NCI-H774 (cell line): ENCODE measurements at regions not wholly inside any gene's neighbourhood (a gene's known extent, or its start where the extent isn't known, plus 50 kb on each side); places are given as distances from the start of the nearest gene placed in this dataset.

Source experiments
- DNase-seq: peaks from one replicate; lab custom pipeline; 2025; lab: John Stamatoyannopoulos, UW

DNA sequence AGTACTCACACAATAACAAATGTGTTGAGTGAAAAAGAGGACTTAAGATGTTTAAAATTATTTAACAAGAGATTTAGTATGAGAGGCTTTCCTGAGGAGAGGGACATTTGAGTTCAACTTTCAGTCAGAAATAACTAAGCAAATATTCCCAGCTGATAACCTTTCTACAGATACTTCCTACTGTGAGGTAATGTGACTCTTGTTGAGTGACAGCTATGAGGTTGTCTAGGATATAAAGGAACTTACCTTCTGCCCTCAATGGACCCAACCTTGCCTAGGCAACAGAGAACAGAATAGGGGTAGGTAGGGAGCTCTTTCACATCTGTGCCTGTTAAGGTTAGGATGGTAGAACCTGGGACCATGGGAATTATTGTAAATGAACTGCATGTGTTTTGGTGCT is 54.7 kb downstream of the GLUD2 start:
- DNase-seq, result no peak

- DNase-seq, result no peak
Observed at GRCh38 chrX:121103381-121103780, 56.0 kb downstream of the GLUD2 start.

- DNase-seq, result no peak
Observed at GRCh38 chrX:121106484-121107235, 59.2 kb downstream of the GLUD2 start.

DNA sequence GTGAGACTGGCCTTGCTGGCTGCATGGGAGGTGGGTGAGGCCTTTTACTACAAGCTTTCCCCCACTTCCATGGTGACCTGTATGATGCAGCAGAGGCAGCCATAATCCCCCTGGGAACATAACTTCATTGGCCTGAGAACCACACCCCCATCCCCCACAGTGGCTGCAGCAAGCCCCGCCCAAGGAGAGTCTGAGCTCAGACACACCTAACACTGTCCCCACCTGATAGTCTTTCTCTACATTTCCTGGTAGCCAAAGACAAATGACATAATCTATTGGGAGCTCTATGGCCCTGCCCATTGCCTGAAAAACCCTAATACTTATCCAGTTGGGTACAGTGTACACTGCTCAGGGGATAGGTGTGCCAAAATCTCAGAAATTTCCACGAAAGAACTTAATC is 62.6 kb downstream of the GLUD2 start:
- no peak for DNase-seq

DNA sequence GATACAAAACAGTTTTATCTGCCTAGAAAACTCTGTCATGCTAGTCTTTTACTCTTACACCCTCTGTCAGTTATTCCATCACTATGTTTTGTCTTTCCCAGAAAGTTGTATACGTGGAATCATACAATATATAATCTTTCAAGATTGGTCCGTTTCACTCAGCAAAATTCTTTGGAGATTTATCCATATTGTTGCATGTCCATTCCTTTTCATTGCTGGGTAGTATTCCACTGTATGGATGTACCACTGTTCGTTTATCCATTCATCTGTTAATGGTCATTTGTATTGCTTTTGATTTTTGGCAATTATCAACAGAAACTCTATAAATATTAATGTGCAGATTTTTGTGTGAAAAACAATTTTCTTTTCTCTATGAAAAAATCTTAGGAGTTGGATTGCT is 63.1 kb downstream of the GLUD2 start:
- DNase-seq, result no peak

DNA sequence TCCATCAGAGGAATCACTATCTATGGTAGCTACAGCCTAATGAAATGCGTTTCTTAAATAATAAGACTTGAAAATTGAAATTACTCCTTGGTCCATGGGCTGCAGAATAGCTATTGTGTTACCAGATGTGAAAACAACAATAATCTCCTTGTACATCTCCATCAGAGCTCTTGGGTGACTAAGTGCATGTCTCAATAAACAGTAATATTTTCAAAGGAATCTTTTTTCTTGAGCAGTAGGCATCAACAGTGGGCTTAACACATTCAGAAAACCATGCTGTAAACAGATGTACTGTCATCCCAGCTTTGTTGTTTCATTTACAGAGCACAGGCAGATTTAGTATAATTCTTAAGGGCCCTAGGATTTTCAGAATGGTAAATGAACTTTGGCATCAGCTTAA is 67.3 kb downstream of the GLUD2 start:
- DNase-seq, result no peak

DNA sequence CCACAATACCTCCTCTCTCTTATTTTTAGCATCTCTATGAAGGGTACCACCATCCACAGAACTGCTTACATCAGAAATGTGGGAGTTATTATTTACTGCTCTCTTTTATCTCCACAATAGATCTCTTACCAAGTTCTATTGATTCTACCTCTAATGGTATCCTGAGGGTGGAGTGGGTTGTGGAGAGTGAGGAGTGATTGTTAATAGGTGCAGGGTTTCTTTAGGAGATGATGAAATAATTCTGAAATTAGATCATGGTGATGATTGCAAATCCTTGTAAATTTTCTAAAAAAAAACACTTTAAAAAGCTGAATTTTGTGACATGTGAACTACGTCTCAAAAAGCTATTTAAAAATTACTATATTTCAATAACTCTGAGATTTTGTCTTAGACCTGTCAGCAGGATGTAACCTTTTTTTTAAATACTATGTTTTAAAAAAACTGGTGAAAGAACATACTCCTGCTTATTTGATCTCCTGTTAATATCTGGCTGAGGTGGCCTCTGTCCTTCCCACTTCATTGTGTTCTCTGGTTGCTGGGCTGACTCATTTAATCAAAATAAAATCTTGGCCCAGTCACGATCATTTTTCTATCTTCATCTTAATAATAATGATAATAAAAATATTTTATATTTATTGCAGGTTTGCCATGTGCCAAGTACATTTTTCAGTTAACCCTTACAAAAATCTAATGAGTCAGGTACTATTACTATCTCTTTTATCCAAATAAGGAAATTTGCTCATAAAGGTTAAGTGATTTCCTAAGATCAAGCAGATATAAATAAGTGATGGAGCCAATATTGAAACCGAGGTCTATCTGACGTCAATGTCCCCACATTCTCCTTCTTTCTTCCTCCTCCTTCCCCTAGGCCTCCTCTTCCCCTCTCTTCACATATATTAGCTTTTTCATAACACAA is 73.5 kb downstream of the GLUD2 start:
- DNase-seq, result no peak

DNA sequence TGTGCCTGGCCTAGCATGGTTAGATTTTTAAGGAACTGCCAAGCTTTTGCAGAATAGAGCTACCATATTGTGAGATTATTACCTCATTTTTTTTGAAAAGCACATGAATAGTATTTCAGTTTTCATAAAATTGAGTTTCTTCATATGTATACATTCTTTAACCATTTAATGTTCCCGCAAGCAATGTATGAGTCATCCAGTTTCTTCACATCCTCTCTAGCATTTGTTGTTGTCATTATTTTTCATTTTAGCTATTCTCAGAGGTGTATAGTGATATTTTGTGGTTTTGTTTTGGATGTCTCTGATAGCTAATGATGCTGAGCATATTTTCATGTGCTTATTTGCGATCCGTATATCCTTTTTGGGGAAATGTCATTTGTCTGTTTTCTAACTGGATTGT is 74.9 kb downstream of the GLUD2 start:
- DNase-seq, result no peak

DNA sequence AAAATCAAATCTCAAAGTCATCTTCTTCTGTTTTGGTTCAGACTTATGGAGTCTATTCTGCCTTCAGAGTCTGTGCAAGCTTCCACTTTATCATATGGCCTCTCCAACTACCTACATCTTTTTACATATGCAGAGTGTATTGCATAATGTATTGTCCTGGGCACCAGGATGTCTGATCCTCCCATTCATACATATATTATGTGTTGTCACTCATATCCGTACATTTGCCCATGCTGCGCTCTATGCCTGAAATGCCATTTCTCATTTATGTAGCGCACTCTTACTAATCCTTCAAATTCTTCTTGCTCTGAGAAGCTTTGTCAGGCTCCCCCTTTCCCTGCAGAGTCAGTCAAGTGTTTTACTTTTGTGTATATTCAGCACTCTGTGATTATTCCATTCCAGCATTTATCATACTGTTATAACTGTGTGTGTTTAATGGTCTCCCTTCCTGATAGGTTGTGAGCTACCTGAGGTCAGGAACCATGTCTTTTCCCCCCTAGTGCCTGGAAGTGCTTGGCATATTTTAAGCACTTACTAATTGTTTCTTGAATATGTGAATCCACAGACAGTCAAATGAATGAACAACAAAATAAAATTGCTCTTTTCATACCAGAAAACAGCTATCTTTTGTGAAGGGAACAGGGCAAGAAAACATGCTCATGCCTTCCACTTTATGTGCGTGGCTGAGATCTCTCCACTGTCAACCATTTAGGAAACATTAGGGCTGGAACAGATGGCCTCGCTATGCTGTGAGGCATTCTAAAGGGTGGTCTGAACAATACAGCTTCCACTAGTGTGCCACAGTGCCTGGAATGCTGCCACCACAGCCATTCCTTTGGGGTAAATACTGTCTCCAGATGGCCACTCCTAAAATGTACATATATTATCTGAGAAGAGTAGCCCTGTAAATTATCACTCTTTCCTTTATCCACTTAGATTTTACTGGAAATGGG is 81.8 kb downstream of the GLUD2 start:
- DNase-seq, result no peak

GRCh38 chrX:121132675-121133074 is 85.3 kb downstream of the GLUD2 start:
- DNase-seq, result no peak

DNA sequence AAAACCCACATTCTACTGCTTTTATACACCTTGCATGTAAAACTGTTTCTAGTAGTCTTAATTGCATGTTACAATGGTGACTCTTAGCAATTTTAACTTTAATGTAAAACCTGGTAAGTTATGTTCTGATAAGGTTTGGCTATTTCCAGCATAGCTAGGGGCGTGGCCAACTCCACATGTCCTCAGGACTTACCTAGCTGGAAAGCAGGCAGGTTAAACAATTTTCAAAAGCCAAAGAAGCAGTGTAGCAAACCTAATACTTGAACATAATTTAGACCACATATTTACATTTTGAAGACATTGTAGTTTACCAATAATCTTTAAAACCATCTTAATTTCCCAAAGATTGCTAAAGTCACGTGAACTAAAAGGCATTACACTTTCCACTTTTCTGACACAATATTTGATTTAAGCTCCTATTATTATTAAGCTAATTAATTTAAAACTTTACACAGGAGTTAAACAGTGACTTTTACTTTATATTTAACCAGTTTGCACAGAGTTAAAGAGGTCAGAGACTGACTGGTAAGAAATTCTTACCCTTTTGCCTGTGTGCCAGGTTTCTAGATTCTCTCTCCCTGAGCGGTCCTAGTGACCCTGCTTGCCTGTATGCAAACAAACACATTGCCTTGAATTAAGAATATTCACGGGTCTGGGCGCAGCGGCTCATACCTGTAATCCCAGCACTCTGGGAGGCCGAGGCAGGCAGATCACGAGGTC is 88.2 kb downstream of the GLUD2 start:
- no peak for DNase-seq

DNA sequence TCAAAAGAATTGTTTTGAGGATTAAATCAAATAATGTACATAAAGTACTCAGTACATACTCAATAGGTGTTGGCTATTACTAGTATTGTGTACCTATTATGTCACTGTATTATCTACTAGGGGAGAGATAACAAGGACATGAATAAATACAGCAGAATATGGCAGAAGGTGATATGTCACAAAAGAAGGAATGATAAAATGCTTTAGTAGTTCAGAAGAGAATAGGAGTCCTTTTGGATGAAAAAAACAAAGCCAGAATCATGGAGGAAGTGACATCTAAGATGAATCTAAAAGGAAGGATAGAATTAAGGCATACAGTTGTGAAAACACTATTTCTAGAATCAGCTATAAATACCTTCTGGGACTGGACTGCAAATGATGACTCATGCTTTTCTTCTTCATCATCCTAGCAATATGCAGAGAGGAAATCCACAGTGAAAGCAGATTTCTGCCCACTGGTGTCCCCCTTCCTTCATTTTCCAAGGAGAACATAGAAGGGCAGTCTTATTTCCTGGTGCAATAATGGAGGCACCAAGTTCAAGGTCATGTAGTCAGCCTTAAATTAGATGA is 98.7 kb downstream of the GLUD2 start:
- no peak for DNase-seq

- no peak for DNase-seq
Observed at GRCh38 chrX:121150217-121150616, 102.8 kb downstream of the GLUD2 start.

- no peak for DNase-seq
Observed at GRCh38 chrX:121151293-121151692, 103.9 kb downstream of the GLUD2 start.

DNA sequence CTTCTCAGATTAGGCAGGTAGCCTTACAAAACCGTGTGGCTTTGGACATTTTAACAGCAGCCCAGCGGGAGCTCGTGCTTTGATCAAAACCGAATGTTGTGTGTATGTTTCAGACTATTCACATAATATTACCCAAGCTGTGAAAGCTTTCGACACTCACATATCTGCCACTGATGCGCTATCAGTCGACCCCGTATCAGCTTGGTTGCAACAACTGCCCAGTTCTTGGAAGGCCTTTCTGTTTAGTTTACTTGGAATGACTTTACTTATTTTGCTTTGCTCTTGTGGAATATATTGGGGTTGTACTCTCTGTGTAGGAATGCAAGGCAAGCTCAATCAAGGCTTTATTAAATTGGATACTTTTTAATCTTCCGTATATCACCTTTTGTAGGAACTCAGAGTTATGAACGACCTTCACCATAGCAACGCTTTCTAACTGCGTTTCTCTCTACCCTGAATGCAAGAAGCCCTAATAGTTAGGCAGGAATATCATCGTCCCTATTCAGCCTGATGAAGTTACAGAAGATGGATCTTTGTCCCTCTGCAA is 107.5 kb downstream of the GLUD2 start:
- no peak for DNase-seq

GRCh38 chrX:121160987-121161386 is 113.6 kb downstream of the GLUD2 start:
- no peak for DNase-seq

DNA sequence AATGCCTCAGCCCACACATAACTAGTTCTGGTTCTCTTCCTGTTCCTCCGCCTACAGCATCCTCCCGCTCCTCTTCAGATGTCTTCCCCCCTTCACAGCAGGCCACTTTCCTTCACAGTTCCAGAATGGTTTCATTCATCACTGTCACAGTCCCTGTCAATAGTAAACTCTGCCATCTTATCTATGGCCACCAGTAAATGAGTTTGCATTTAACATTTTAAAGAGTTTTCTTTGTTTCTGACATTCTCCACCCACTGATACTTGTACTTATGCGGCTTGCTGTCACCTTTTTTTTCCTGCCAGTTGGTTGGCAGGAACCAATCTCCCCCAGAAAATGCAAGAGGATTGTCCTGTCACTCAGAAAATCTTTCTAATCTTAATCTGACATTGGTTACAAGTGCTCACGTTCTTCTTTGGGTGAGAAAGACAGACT is 114.1 kb downstream of the GLUD2 start:
- DNase-seq, result no peak

DNA sequence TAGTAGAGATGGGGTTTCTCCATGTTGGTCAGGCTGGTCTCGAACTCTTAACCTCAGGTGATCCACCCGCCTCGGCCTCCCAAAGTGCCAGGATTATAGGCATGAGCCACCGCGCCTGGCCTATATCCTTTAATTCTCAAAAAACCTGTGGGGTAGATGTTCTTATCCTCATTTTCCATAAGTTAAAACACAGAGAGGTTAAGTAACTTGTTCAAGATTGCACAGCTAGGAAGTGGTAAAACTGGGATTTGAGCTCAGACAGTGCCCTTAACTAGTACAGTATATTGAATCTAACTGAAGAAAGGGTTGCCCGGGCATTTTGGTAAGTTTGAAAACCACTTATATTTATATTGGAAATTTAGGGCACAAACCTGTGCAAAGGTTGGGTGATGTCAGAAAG is 116.0 kb downstream of the GLUD2 start:
- no peak for DNase-seq

- no peak for DNase-seq
Observed at GRCh38 chrX:121165930-121166359, 118.5 kb downstream of the GLUD2 start.

DNA sequence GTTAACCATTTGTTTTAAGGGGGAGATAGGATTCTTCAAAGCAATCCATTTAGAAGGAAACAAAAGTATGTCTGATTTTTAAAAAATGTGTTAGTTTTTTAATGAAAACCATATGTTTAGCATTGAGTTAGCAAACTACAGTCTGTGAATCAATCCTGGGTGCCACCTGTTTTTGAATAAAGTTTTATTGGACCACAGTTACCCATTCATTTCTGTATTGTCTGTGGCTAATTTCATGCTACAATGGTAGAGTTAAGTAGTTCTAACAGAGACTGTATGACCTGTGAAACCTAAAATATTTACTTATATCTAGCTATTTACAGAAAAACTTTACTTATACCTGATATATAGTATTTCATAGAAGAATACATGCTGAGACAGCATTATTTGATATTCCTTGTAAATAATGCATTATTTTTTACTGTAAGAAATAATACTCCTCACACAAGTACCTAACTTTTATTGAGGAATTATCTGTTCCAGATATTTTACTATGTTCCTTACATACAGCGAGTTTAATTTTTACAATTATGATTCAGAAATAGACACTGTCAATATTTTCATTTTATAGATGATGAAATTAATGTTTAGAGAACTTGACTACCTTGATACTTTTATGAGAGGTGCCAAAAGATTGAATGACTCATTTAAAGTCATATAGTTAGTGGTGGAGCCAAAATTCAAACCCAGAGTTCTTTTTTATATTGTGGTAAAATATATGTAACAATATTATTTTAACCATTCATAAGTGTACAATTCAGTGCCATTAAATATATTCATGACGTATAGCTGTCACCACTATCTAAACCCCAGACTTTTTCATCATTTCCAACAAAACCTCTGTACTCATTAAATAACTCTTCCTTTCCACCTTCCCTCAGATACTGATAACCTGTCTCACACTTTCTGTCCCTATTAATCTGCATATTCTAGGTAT is 122.0 kb downstream of the GLUD2 start:
- DNase-seq, result no peak
